ENCODE measurements at regions not wholly inside any gene's neighbourhood (a gene's known extent, or its start where the extent isn't known, plus 50 kb on each side); places are given as distances from the start of the nearest gene placed in this dataset.
A peak's percentile ranks its signal among the peaks of the same experiment; 100 is the strongest.

DNA sequence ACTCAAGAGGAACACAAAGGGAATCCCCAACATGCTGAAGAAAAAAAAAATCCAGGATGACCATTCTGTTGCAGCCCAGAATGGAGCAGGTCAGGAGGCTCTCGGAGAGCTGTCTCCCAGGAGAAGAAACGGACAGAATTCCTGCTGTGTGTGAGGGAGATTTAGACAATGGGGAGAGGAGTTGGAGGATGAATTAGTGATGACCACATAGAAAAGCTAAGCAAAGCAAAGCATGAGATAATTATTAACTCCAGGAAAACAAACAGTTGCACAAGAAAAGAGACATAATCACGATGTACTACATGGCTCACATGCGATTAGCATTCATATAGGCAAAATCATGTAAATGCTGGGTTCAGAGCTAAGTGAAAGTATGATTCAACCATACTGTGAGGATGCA lies 61.1 kb upstream of the SMYD2 start:
- Histone ChIP-seq H3K27ac (no peak overlapping the region), H3K9me3 (no peaks in the 10 kb centered on the region), H3K4me1 (no peaks in the 10 kb centered on the region), H3K27me3 (no peaks in the 10 kb centered on the region), H3K4me3 (no peak overlapping the region), H3K36me3 (no peaks in the 10 kb centered on the region)
- no peak for DNase-seq
- TF ChIP-seq, protein P1, sequence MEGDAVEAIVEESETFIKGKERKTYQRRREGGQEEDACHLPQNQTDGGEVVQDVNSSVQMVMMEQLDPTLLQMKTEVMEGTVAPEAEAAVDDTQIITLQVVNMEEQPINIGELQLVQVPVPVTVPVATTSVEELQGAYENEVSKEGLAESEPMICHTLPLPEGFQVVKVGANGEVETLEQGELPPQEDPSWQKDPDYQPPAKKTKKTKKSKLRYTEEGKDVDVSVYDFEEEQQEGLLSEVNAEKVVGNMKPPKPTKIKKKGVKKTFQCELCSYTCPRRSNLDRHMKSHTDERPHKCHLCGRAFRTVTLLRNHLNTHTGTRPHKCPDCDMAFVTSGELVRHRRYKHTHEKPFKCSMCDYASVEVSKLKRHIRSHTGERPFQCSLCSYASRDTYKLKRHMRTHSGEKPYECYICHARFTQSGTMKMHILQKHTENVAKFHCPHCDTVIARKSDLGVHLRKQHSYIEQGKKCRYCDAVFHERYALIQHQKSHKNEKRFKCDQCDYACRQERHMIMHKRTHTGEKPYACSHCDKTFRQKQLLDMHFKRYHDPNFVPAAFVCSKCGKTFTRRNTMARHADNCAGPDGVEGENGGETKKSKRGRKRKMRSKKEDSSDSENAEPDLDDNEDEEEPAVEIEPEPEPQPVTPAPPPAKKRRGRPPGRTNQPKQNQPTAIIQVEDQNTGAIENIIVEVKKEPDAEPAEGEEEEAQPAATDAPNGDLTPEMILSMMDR (IDR thresholded peaks at IDR 0.05): no peak
- no peak for TF ChIP-seq POLR2A (IDR thresholded peaks at IDR 0.05)

DNA sequence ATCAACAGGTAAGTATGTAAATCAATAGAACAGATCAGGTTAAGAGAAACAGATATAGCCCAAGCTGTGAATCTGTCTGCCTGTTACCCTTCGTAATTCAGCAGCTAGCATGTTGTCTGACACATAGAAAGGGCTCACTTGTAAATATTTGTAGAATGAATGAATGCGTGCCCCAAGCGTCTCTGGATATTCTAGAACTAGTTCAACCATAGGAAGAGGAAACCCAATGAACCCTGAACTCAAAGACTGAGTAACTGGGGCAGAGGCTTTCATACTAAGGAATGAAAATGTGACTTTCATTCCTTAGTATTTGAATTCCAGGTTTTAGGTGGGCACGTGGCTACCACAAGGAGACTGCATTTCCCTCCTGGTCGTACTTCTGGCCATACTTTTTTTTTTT lies 60.1 kb upstream of the SMYD2 start:
- Histone ChIP-seq H3K9me3 (no peaks in the 10 kb centered on the region), H3K36me3 (no peaks in the 10 kb centered on the region), H3K4me1 (no peaks in the 10 kb centered on the region), H3K27me3 (no peaks in the 10 kb centered on the region), H3K4me3 (no peak overlapping the region), H3K27ac (no peak overlapping the region)
- TF ChIP-seq, protein P1 (IDR thresholded peaks at IDR 0.05): no peak
- TF ChIP-seq POLR2A (IDR thresholded peaks at IDR 0.05): no peak
- no peak for DNase-seq

DNA sequence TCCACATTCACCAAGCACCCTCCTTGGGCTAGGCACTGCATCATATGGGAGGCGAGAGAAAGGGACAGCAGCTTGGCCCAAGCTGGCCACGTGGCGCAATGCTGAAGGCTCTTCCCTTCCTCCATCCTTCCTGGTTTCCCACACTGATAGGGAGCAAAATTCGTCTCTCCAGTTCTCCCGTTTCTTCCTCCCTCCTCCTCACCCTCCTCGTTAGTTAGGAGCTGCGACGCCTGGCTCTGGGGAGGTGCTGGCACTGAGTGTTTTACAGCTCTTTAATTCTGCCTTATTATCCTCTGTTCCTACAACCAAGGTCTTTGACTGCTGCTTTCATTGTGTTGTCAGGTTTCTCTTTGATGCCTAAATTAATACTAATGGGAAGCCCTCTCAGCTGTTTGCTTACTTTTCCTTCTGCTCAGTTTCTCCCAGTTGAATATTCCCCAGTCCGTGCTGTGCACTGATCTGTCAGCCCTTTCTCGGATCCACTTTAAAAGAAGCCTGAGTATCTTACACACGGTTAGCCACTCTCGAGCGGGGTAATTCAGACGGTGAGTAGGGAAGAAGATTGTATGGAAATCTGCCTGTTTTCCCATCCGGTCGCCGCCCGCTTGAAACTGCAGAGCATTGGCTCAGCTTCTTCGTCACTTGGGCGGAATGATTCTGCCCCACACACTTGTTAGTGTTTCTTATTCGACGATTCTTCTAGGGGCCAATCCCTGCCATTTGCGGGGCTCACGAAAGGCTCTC lies 56.2 kb upstream of the SMYD2 start:
- no peak for DNase-seq
- H3K27me3 ChIP-seq: no peaks in the 10 kb centered on the region
- peak overlapping the region in 2 of 4 donors; percentile 21 to 26 for H3K4me3 ChIP-seq

DNA sequence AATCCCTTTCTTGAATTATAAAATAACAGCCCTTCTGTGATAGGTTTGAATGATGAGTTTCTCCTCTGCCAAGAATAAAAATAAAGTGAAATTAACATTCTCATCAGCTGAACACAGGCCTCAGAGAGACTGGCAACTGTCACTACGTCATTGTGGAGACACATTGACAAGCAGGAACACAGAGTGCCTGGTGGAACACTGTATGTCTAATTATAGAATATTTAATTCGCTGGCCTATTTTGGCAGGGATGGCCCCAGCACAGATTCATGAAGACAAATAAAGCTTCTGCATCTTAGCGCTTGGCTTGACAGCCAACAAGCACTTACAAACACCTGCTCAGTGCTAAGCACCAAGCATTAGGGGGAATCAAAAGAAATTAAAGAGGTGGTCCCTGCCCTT lies 52.0 kb upstream of the SMYD2 start:
- no peak overlapping the region for H3K4me3 ChIP-seq
- DNase-seq: no peak
- H3K9me3 ChIP-seq: no peaks in the 10 kb centered on the region
- H3K27ac ChIP-seq: no peak overlapping the region
- TF ChIP-seq, protein P1 (IDR thresholded peaks at IDR 0.05): no peak
- TF ChIP-seq POLR2A (IDR thresholded peaks at IDR 0.05): no peak
- H3K4me1 ChIP-seq: no peaks in the 10 kb centered on the region
- no peaks in the 10 kb centered on the region for H3K36me3 ChIP-seq
- no peaks in the 10 kb centered on the region for H3K27me3 ChIP-seq

More for the DNA sequence above, 56.2 kb upstream of the SMYD2 start:
- Histone ChIP-seq H3K36me3 (no peaks in the 10 kb centered on the region), H3K27ac (no peak overlapping the region), H3K9me3 (no peaks in the 10 kb centered on the region), H3K4me1 (no peaks in the 10 kb centered on the region)
- TF ChIP-seq, protein P1 (IDR thresholded peaks at IDR 0.05): no peak
- no peak for TF ChIP-seq POLR2A (IDR thresholded peaks at IDR 0.05)

DNA sequence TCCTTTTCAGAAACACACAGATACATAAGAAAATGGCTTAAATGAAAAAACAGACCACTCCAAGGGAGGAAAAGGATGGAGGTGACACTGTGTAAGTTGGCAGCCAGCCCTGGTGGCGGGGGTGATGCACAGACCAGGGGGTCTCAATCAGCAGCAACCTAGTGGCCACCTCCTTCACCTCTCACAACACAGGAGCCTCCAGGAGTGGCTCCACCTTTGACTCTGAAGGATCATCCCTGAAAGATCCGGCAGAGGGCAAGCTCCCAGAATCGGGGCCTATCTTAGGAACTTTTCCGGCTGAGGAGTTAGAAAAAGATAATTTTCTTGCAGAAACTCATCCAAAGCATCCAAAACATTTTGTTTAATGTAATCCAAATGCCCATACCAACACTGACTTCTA lies 51.2 kb upstream of the SMYD2 start:
- no peak overlapping the region for H3K27ac ChIP-seq
- no peaks in the 10 kb centered on the region for H3K27me3 ChIP-seq
- H3K4me3 ChIP-seq: no peak overlapping the region
- no peak for DNase-seq
- no peak for TF ChIP-seq POLR2A (IDR thresholded peaks at IDR 0.05)
- TF ChIP-seq, protein P1 (IDR thresholded peaks at IDR 0.05): no peak
- no peaks in the 10 kb centered on the region for H3K4me1 ChIP-seq
- H3K9me3 ChIP-seq: no peaks in the 10 kb centered on the region
- H3K36me3 ChIP-seq: no peaks in the 10 kb centered on the region

Measured in Peyer's patch (tissue), 4 donors.